OCI-LY7 (cell line): ENCODE measurements at regions not wholly inside any gene's neighbourhood (a gene's known extent, or its start where the extent isn't known, plus 50 kb on each side); places are given as distances from the start of the nearest gene placed in this dataset.

Experiments used
- CTCF ChIP-seq: fragments of 200-600 bp; sonication (generic); conservative IDR thresholded peaks from 2 replicates; pipeline ENCODE4 v1.5.1; 2014; ENCODE audit warnings: mild to moderate bottlenecking, antibody characterized with exemption, low read length, moderate library complexity, mixed read lengths
- EZH2phosphoT487 ChIP-seq: fragments of 200-600 bp; sonication (generic); IDR thresholded peaks from 2 replicates; pipeline ENCODE4 v1.6.1; 2018; ENCODE audit warnings: low read depth, borderline replicate concordance, mild to moderate bottlenecking, mixed run types, antibody characterized with exemption, low read length, moderate library complexity, mixed read lengths

GRCh38 chr6:154579485-154579884, 69.0 kb upstream of the CNKSR3 start:
- TF ChIP-seq CTCF (no peak), EZH2phosphoT487 (no peak)
